OCI-LY3 (cell line): ENCODE measurements at regions not wholly inside any gene's neighbourhood (a gene's known extent, or its start where the extent isn't known, plus 50 kb on each side); places are given as distances from the start of the nearest gene placed in this dataset.

ENCODE experiments used
- CTCF ChIP-seq: fragments of 200-600, 300-600 bp; sonication (generic); IDR thresholded peaks from 2 replicates; pipeline ENCODE4 v1.5.1; 2014; ENCODE audit warnings: antibody characterized with exemption, low read length, low read depth
- EZH2phosphoT487 ChIP-seq: fragments of 200-600 bp; shearing (Covaris generic); IDR thresholded peaks from 2 replicates; pipeline ENCODE4 v1.6.1; 2018; ENCODE audit warnings: antibody characterized with exemption, mixed run types, low read depth

GRCh38 chr15:93583968-93584367, 495.0 kb upstream of the RGMA start:
- no peak for TF ChIP-seq CTCF
- TF ChIP-seq EZH2phosphoT487: no peak
